C4-2B (cell line): ENCODE measurements at regions not wholly inside any gene's neighbourhood (a gene's known extent, or its start where the extent isn't known, plus 50 kb on each side); places are given as distances from the start of the nearest gene placed in this dataset.

Experiments
- H3K27ac ChIP-seq: fragments of 450-650 bp; 2 replicates; pipeline ENCODE4 v1.5.1; 2017
- ZFX ChIP-seq: fragments of 450-650 bp; IDR thresholded peaks from 2 replicates; pipeline ENCODE4 v1.6.1; 2017
- TF ChIP-seq, protein P1 (sequence below): fragments of 450-650 bp; conservative IDR thresholded peaks from 2 replicates; pipeline ENCODE4 v1.5.1; 2017; ENCODE audit warnings: mild to moderate bottlenecking

DNA sequence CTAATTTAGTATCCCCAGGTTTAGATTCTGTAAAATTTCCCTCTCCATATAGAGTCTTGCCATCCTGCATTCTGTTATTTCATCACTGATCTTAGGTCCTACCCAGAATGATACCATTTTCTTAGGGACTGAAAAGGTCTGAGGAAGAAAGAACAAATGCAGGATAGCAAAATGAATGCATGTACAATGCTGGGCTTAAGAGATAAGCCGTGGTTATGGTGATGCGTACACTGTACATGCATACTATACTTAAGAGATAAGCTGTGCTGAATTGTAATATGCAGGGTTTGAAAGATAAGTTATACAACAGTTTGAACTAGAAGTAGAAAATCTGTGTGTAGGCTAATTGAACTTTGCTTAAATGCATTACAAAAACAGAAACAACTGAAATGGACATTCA is 416.2 kb downstream of the C12orf50 start:
- TF ChIP-seq, protein P1, sequence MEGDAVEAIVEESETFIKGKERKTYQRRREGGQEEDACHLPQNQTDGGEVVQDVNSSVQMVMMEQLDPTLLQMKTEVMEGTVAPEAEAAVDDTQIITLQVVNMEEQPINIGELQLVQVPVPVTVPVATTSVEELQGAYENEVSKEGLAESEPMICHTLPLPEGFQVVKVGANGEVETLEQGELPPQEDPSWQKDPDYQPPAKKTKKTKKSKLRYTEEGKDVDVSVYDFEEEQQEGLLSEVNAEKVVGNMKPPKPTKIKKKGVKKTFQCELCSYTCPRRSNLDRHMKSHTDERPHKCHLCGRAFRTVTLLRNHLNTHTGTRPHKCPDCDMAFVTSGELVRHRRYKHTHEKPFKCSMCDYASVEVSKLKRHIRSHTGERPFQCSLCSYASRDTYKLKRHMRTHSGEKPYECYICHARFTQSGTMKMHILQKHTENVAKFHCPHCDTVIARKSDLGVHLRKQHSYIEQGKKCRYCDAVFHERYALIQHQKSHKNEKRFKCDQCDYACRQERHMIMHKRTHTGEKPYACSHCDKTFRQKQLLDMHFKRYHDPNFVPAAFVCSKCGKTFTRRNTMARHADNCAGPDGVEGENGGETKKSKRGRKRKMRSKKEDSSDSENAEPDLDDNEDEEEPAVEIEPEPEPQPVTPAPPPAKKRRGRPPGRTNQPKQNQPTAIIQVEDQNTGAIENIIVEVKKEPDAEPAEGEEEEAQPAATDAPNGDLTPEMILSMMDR: no peak
- TF ChIP-seq ZFX: no peak
- no peak overlapping the region for H3K27ac ChIP-seq

DNA sequence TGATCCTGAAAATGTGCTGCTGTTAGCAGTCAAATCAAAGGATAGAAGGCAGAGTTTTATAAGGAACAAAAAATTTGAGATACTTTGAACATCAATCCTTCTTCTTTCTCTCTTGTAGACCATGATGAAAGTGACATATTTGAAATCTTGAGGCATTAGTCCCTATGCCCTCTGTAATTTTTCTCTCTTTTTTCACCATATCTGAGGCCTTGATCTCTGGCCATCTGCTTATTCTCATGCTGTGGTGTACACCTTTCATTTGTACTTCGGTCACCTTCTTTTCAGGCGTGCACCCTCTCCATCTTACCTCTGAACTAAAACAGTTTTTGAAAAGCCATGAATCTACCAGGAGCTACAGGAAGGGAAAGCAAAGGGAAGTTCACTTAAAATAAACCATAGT is 420.9 kb downstream of the C12orf50 start:
- H3K27ac ChIP-seq: no peak overlapping the region
- TF ChIP-seq, protein P1: no peak
- TF ChIP-seq ZFX: no peak

DNA sequence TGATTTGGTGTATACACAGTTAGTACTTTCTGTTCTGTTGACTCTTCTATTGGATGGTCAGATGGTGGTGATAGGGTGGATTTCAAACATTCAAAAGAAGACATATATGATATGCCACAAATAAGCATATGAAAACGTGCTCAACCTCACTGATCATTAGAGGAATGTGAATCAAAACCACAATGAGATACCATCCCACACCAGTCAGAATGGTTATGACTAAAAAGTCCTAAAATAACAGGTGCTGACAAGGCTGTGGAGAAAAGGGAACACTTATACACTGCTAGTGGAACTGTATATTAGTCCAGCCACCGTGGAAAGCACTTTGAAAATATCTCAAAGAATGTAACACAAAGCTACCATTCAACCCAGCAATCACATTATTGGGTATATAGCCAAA is 425.5 kb downstream of the C12orf50 start:
- no peak for TF ChIP-seq ZFX
- TF ChIP-seq, protein P1: no peak
- H3K27ac ChIP-seq: no peak overlapping the region

DNA sequence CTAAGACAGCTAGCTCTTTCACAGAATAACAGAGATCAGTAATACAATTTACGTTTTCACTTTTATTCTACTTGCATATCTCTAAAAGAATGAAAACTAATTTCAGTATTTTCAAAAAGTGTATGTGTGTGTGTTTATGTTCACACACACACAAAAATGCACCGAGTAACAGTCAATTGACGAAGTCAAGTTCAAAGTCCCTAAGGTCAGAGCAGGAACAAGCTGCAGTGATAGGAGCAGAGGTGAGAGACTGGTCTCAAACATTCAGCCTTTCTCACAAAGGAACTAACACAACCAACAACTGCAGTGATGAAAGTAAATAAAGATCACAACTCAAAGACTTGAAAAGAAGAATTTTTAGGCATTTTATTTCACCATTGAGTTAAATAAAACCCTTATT is 429.7 kb downstream of the C12orf50 start:
- TF ChIP-seq ZFX: no peak
- TF ChIP-seq, protein P1: no peak
- no peak overlapping the region for H3K27ac ChIP-seq

DNA sequence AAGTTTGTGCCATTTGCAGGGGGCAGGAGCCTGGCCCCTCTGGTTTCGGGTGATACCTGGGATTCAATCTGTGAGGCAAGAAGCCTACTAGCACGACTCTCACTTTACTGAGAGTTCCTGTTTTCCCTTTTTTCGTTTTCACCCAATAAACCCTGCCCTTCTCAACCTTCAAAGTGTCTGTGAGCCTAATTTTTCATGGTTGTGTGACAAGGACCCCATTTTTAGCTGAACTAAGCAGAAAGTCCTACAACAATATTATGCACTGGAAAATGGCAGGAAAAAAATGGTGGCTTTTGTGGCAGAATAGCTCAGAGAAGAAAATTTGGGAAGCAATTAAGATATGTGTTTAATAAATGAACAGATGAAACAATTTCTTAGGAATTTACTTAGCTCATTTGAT is 432.1 kb downstream of the C12orf50 start:
- TF ChIP-seq, protein P1: no peak
- no peak for TF ChIP-seq ZFX
- H3K27ac ChIP-seq: no peak overlapping the region

DNA sequence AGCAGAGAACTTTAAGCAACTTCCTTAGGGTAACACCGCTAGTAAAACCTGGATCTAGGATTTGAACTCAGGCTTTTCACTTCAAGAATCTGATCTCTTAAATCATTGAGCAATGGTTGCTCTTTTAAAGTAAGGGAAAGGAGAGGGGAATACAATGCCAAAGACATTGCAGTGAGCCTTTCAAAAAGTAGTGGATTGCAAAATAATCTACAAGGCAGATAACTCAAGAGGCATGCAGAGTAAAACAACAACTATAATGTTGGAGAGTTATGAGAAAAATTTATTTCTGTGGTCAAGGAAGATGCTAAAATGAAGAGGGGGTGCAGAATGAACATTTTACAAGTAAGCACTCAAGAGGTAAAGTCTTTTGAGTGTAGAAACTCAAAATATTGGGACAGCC is 432.6 kb downstream of the C12orf50 start:
- no peak overlapping the region for H3K27ac ChIP-seq
- TF ChIP-seq ZFX: no peak
- TF ChIP-seq, protein P1: no peak

DNA sequence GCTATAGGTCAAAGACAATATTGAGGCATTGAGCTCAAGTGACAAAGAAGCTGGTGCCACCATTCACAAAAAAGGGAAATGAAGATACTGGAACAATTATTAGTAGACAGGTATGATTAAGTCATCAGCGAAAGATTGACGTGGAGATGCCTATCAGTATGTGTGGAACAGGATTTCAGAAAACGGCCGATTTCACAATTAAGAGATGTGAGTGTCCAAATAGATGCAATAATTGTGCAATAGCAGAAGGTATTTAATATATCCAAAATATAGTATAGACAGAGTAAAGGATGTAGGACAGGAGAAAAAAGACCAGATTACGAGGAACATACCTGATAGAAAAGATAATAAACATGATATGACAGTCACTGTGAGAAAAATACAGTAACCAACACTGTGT is 433.1 kb downstream of the C12orf50 start:
- no peak for TF ChIP-seq ZFX
- TF ChIP-seq, protein P1: no peak
- no peak overlapping the region for H3K27ac ChIP-seq
